ENCODE measurements at regions not wholly inside any gene's neighbourhood (a gene's known extent, or its start where the extent isn't known, plus 50 kb on each side); places are given as distances from the start of the nearest gene placed in this dataset.
"Not testable (repeated sequence)": the region's sequence is repeated elsewhere in the genome, so short reads cannot be mapped to it uniquely, and the experiment has no call there.

DNA sequence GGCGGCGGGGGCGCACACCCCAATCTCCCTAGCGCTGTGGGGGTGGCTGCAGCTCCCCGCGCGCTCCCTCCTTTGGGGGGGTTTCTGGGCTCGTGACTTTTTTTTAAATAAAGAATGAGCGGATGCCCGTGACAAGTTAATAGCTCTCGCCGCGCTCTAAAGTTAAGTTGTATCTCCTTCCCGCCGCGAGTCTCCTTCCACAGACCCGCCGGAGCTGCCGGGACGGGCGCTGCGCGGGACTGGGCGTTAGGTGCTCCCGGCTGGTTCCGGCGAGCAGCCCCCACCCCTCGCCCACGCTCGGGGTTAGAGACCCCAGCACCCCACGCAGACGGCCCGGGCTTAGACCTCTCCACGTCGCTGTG is 82.6 kb upstream of the HMGA2 start:
- Histone ChIP-seq H3K36me3 (no peaks in the 10 kb centered on the region), H3K4me1 (ENCODE audit: insufficient read depth) (no peaks in the 10 kb centered on the region), H3K9me3 (no peaks in the 10 kb centered on the region), H3K4me3 (peak overlapping the region; percentile 52), H3K27ac (peak overlapping the region in 1 of 2 donors; percentile 69), H3K27me3 (no peaks in the 10 kb centered on the region)
- no peak for TF ChIP-seq EP300 (IDR thresholded peaks at IDR 0.05)
- TF ChIP-seq, protein P1, sequence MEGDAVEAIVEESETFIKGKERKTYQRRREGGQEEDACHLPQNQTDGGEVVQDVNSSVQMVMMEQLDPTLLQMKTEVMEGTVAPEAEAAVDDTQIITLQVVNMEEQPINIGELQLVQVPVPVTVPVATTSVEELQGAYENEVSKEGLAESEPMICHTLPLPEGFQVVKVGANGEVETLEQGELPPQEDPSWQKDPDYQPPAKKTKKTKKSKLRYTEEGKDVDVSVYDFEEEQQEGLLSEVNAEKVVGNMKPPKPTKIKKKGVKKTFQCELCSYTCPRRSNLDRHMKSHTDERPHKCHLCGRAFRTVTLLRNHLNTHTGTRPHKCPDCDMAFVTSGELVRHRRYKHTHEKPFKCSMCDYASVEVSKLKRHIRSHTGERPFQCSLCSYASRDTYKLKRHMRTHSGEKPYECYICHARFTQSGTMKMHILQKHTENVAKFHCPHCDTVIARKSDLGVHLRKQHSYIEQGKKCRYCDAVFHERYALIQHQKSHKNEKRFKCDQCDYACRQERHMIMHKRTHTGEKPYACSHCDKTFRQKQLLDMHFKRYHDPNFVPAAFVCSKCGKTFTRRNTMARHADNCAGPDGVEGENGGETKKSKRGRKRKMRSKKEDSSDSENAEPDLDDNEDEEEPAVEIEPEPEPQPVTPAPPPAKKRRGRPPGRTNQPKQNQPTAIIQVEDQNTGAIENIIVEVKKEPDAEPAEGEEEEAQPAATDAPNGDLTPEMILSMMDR (IDR thresholded peaks at IDR 0.05) = no peak
- no peak for TF ChIP-seq POLR2A (IDR thresholded peaks at IDR 0.05)
- WGBS, 3 donors = 0 to 1% (median 0%) methylated on average over 31 to 35 of the region's 35 CpGs
- intact Hi-C loops (cut with DNase I) = no loop called here
- DNase-seq = peak in 3 of 5 donors; percentile 45 to 61 (median 45)

DNA sequence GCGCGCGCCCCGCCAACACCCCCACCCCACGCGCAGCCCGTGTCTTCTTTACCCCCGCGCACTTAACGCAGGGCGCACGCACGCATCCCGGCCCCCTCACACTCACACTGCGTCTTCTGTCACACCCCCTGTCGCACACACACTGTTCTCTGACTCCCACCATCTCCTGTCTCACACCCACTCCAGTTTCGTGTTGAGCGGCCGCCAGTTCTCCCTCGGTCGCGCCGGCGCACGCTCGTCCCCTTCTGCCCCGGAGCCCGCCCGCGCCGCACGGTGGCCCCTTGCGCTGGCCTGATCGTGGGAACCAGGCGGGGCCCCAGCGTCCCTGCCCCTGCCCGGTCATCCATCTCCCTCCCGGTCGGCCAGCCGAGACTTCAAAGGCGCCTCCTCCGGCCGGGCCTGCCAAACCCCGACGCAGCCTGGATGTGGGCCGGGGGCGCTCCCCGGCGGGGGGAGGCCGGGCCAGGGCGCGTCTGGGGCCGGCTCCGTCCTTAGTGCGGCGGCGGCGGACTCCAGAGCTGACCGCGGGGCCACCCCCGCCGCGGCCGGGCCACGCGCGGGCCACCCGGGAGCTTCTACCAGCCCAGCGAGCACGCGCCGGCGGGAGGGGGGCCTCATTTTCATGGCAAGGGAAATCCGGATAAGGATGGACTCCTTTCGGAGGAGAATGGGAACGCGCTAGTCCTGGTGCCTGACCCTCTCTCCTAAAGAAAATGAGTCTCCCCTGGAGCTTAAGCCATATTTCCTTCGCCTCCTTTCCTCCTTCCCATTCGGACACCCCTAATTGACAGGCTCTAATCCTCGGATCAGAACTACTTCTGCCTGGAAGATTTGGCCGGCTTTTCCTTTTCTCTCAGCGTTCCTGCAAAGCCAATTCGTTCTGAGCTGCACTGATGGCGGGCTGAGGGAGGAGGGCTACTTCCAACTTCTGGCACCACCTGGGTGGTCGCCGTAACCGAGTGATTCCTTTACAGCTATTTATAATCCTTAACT is 82.0 kb upstream of the HMGA2 start:
- intact Hi-C loops (cut with DNase I) = no loop called here
- no peaks in the 10 kb centered on the region for H3K9me3 ChIP-seq
- no peaks in the 10 kb centered on the region for H3K27me3 ChIP-seq
- TF ChIP-seq, protein P1 (IDR thresholded peaks at IDR 0.05) = no peak
- TF ChIP-seq POLR2A (IDR thresholded peaks at IDR 0.05) = no peak
- no peak for TF ChIP-seq EP300 (IDR thresholded peaks at IDR 0.05)
- H3K27ac ChIP-seq = peak overlapping the region in 1 of 2 donors; percentile 69
- H3K4me3 ChIP-seq = peak overlapping the region; percentile 52
- 2 to 6% (median 3%) methylated on average over 61 to 87 of the region's 87 CpGs for WGBS, 3 donors
- no peaks in the 10 kb centered on the region for H3K4me1 ChIP-seq (ENCODE audit: insufficient read depth)
- H3K36me3 ChIP-seq = no peaks in the 10 kb centered on the region
- peak; percentile 25 to 63 (median 50) for DNase-seq

DNA sequence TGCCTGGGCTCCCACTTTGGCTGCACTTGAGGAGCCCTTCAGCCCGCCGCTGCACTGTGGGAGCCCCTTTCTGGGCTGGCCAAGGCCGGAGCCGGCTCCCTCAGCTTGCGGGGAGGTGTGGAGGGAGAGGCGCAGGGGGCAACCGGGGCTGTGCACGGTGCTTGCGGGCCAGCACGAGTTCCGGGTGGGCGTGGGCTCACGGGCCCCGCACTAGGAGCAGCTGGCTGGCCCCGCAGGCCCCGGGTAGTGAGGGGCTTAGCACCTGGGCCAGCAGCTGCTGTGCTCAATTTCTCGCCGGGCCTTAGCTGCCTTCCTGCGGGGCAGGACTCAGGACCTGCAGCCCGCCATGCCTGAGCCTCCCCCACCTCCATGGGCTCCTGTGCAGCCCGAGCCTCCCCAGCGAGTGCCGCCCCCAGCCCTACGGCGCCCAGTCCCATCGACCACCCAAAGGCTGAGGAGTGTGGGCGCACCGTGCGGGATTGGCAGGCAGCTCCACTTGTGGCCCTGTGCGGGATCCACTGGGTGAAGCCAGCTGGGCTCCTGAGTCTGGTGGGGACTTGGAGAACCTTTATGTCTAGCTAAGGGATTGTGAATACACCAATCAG is 79.9 kb upstream of the HMGA2 start:
- H3K36me3 ChIP-seq; H3K9me3 ChIP-seq; H3K4me3 ChIP-seq; H3K27me3 ChIP-seq; H3K27ac ChIP-seq; H3K4me1 ChIP-seq (ENCODE audit: insufficient read depth); intact Hi-C loops (cut with DNase I): not testable (repeated sequence)
- peak in 1 of 5 donors; percentile 13 for DNase-seq
- WGBS, 3 donors = 96 to 97% (median 96%) methylated on average over 30 of the region's 30 CpGs

DNA sequence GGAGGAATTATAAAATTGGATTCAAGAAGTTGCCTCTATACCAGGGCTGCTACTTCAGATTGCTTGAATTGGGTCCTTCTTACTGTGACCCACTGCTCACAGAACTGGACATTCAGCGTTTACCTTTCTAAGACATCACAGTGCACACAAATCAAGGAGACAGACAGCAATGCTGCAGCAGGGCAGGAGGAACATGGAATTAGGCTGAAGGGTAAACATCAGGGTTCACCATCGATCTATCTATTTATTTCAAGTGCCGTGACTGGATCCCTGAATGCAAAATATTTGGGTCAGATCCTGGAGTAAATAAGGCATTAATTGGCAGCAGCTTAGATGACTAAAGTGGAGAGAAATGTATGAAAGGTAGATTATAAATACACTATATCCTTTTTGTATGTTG is 76.9 kb upstream of the HMGA2 start:
- H3K27me3 ChIP-seq = no peaks in the 10 kb centered on the region
- intact Hi-C loops (cut with DNase I) = no loop called here
- H3K4me3 ChIP-seq = no peak overlapping the region
- no peaks in the 10 kb centered on the region for H3K36me3 ChIP-seq
- H3K9me3 ChIP-seq = no peaks in the 10 kb centered on the region
- TF ChIP-seq, protein P1 (IDR thresholded peaks at IDR 0.05) = no peak
- no peak for TF ChIP-seq EP300 (IDR thresholded peaks at IDR 0.05)
- TF ChIP-seq POLR2A (IDR thresholded peaks at IDR 0.05) = no peak
- no peak for DNase-seq
- no peaks in the 10 kb centered on the region for H3K4me1 ChIP-seq (ENCODE audit: insufficient read depth)
- H3K27ac ChIP-seq = no peak overlapping the region
- 62 to 78% (median 70%) methylated on average over 3 of the region's 3 CpGs for WGBS, 3 donors

DNA sequence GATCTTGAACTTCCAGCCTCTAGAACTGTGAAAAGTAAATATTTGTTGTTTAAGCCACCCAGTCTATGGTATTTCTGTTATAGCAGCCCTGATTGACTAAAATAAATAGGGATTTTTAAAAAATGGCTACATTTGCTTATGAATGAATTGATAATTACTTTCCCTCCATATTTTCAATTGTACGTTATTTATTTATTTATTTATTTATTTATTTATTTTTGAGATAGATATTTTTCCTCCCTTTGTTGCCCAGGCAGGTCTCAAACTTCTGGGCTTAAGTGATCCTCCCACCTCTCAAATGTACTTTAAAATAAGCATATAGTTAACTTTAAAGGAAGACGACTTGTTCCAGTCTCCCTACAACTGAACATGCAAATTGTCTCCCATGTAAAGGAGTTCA is 76.0 kb upstream of the HMGA2 start:
- no peak overlapping the region for H3K4me3 ChIP-seq
- TF ChIP-seq POLR2A (IDR thresholded peaks at IDR 0.05) (no peak), EP300 (IDR thresholded peaks at IDR 0.05) (no peak)
- TF ChIP-seq, protein P1 (IDR thresholded peaks at IDR 0.05) = no peak
- H3K27me3 ChIP-seq = no peaks in the 10 kb centered on the region
- no peaks in the 10 kb centered on the region for H3K4me1 ChIP-seq (ENCODE audit: insufficient read depth)
- intact Hi-C loops (cut with DNase I) = no loop called here
- no peaks in the 10 kb centered on the region for H3K9me3 ChIP-seq
- no peak overlapping the region for H3K27ac ChIP-seq
- 85 to 89% (median 88%) methylated on average over 2 of the region's 2 CpGs for WGBS, 3 donors
- H3K36me3 ChIP-seq = no peaks in the 10 kb centered on the region
- no peak for DNase-seq
